HG03039 (cell line): ENCODE measurements at regions not wholly inside any gene's neighbourhood (a gene's known extent, or its start where the extent isn't known, plus 50 kb on each side); places are given as distances from the start of the nearest gene placed in this dataset.

Experiments
- ATAC-seq: cut with Tn5 transposase; IDR thresholded peaks from one replicate; pipeline ENCODE4 v1.9.1; 2021; ENCODE audit warnings: mild to moderate bottlenecking, moderate library complexity; ENCODE audit not compliant: unreplicated experiment

- no peak for ATAC-seq
Observed at GRCh38 chr11:15888556-15889345, 467.6 kb downstream of the SOX6 start.

- ATAC-seq: no peak
Observed at GRCh38 chr11:15889363-15890030, 466.8 kb downstream of the SOX6 start.

GRCh38 chr11:15890031-15890713 lies 466.2 kb downstream of the SOX6 start:
- ATAC-seq: no peak

GRCh38 chr11:15893080-15893492 lies 463.3 kb downstream of the SOX6 start:
- no peak for ATAC-seq

GRCh38 chr11:15896026-15896425 lies 460.3 kb downstream of the SOX6 start:
- no peak for ATAC-seq

GRCh38 chr11:15896530-15896929 lies 459.8 kb downstream of the SOX6 start:
- no peak for ATAC-seq

GRCh38 chr11:15897211-15897960 lies 459.0 kb downstream of the SOX6 start:
- ATAC-seq: no peak

GRCh38 chr11:15901054-15901453 lies 455.3 kb downstream of the SOX6 start:
- ATAC-seq: no peak

- no peak for ATAC-seq
Observed at GRCh38 chr11:15901790-15902189, 454.6 kb downstream of the SOX6 start.

- no peak for ATAC-seq
Observed at GRCh38 chr11:15903246-15903645, 453.1 kb downstream of the SOX6 start.

- no peak for ATAC-seq
Observed at GRCh38 chr11:15905366-15906104, 450.8 kb downstream of the SOX6 start.

GRCh38 chr11:15906481-15907035 lies 449.8 kb downstream of the SOX6 start:
- no peak for ATAC-seq

GRCh38 chr11:15907806-15908205 lies 448.5 kb downstream of the SOX6 start:
- no peak for ATAC-seq

GRCh38 chr11:15909937-15910598 lies 446.3 kb downstream of the SOX6 start:
- no peak for ATAC-seq

GRCh38 chr11:15910761-15911160 lies 445.6 kb downstream of the SOX6 start:
- no peak for ATAC-seq

- no peak for ATAC-seq
Observed at GRCh38 chr11:15911377-15912044, 444.8 kb downstream of the SOX6 start.

- no peak for ATAC-seq
Observed at GRCh38 chr11:15912291-15912690, 444.1 kb downstream of the SOX6 start.

GRCh38 chr11:15912825-15913224 lies 443.5 kb downstream of the SOX6 start:
- ATAC-seq: no peak

GRCh38 chr11:15913261-15913660 lies 443.1 kb downstream of the SOX6 start:
- ATAC-seq: no peak
